GM18951 (cell line): ENCODE measurements at regions not wholly inside any gene's neighbourhood (a gene's known extent, or its start where the extent isn't known, plus 50 kb on each side); places are given as distances from the start of the nearest gene placed in this dataset.

ENCODE experiments used
- POLR2A ChIP-seq: IDR thresholded peaks from 4 replicates; pipeline ENCODE4 v1.6.1; 2011; ENCODE audit warnings: mild to moderate bottlenecking; ENCODE audit not compliant: insufficient read length, insufficient read depth; ENCODE audit errors: extremely low read depth
- in situ Hi-C: fragments of 300-500 bp; cut with MboI; formaldehyde crosslinking; loops from one replicate; pipeline ENCODE4 v1.12.0; 2022; ENCODE audit warnings: low sequenced_read_pairs, mixed read lengths, inconsistent platforms; ENCODE audit not compliant: unreplicated experiment

DNA sequence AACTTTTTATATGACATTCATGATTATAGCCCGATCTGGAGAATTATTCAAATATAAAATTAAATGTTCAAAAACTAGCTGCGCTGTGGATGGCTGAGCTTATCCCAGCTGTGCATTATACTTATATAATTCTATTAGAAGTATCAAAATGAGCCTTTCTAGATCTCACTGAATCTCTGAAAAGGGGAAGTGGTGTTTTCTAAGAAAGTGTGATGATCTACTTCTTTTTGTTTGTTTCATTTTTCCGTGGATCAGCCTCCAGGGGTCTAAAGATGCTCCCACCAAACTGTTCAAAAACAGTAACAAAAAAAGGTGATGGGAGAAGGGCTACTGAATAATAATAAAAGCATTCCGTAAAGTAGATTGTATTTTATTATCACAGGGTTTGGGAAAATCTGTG is 411.3 kb upstream of the PSMD7 start:
- in situ Hi-C loops = loop anchor here (25.0 kb wide), 1 partner anchor 798 kb away; no protein-coding TSS in a partner anchor
- TF ChIP-seq POLR2A = no peak

DNA sequence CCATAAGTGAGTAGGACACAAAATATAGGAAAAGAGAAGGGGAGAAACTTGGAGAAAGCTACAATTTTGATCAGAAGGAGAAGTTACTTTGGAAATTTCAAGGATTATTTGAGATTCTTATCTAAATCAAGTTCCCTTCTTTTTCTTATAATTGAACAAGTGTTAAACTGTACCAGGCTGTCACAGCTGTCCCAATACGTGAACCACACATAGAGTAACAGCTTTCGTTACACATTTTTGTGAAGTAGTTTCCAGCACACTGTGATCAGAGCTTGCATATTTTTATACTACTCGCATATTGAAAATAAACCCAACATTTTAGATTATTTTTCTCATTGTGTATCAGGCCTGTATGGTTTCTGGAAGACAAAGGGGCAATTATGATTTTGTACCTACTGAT is 412.8 kb upstream of the PSMD7 start:
- in situ Hi-C loops = loop anchor here (25.0 kb wide), 1 partner anchor 797 kb away; no protein-coding TSS in a partner anchor
- no peak for TF ChIP-seq POLR2A

DNA sequence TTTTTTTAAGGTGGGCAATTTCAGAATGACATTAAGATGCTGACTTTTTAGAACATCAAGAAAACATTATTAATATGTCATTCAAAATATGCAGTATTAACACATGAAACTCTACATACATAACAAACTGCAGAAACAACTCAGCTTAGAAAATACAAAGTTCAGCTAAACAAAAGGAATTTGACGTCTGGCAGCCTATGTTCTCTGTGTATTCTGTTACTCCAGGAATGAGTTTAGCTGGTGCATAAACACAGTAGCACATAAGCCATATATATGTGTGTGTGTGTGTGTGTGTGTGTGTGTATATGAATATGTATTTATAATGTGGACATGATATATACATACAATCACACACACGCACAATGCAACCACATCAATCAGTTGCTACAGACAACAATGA is 413.5 kb upstream of the PSMD7 start:
- in situ Hi-C loops = loop anchor here (25.0 kb wide), 1 partner anchor 796 kb away; no protein-coding TSS in a partner anchor
- no peak for TF ChIP-seq POLR2A

DNA sequence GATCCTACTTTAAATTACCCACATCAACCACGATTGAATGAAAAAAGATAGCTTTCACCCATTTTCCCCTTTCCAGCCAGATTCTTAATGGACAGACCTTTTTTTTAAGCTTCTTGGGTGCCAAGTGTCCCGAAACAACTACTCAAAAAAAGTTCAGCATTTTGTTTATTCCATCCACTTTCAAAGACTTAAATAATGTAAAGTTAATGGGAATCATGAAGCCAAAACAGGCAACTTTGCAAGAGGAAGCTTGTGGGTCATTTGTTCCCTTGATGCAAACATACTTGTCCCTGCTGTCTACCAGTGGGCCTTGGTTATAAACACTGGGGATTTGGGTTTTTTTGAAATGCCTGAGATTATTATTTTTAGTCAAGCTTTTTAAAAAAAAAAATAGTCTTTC is 414.0 kb upstream of the PSMD7 start:
- in situ Hi-C loops = loop anchor here (25.0 kb wide), 1 partner anchor 795 kb away; no protein-coding TSS in a partner anchor
- TF ChIP-seq POLR2A = no peak

DNA sequence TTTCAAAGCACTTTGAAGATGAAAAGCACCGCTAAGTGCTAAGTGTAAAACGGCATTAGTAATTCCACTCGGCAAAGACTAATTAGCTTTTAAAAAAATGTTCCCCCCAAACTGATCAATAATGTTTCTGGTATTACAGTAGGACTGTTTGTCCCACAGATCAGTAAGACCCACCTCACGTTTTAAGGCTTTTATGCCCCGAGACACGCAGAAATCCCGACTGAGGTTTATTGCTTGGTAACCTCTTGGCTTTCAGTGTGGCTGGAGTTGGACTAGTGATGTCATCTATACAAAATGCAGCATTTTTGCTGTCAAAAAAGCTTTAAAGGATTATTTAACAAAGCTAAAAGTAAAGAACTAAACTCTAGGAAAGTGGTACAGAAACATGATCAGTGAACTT is 414.6 kb upstream of the PSMD7 start:
- TF ChIP-seq POLR2A = no peak
- in situ Hi-C loops = loop anchor here (25.0 kb wide), 1 partner anchor 795 kb away; no protein-coding TSS in a partner anchor

DNA sequence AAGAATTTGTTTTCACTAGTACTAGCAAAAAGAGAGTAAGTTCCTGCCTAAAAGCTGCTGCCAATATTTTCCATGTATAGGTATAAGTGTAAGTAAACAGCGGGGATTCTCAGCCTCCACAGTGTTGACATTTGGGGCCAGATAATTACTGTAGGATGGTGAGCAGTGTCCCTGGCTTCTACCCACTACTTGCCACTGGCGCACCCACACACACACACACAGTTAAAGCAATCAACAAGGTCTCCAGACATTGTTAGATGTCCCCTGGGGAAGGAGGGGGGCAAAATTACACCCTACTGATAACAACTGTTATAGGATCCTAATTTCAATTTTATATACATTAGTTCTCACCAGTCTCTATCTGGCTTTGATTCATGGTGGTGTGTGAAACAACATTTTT is 417.0 kb upstream of the PSMD7 start:
- in situ Hi-C loops = loop anchor here (25.0 kb wide), 1 partner anchor 792 kb away; no protein-coding TSS in a partner anchor
- no peak for TF ChIP-seq POLR2A

DNA sequence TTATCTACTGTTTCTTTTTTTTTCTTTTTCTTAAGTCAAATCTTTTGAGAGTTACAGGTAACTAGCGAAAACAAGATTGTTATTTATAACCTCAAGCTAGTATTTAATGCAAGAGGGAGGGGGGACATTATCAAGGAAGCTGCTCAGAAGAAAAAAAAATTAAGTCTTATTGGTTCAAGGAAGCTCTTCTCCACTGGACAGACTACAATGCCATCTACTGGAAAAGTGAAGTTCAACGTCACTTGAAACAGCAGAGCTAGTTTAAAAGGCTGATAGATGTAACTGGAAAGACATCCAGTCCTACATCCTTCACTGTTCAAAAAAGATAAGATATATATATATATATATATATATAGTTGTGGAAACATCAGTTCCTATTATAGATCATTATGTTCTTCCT is 418.0 kb upstream of the PSMD7 start:
- TF ChIP-seq POLR2A = no peak
- in situ Hi-C loops = loop anchor here (25.0 kb wide), 1 partner anchor 791 kb away; no protein-coding TSS in a partner anchor

DNA sequence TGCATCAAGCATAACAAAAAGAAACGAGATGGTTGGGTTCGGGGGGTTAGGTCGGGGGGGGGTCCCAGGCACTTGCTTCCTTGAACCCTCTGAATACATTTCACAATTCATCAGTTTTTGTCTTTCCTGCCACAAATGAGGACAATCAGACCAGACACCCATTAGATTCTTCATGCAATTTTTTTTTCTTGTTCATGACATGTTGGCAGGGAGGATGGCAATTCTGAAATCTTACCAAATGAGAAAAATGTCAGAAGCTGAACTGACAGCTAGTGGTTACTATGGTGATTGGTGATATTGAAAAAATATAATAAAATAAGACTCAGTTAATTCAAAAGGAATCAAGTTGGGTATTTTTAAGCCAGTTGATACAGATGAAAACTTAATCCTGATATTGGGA is 419.5 kb upstream of the PSMD7 start:
- in situ Hi-C loops = loop anchor here (25.0 kb wide), 1 partner anchor 790 kb away; no protein-coding TSS in a partner anchor
- no peak for TF ChIP-seq POLR2A

DNA sequence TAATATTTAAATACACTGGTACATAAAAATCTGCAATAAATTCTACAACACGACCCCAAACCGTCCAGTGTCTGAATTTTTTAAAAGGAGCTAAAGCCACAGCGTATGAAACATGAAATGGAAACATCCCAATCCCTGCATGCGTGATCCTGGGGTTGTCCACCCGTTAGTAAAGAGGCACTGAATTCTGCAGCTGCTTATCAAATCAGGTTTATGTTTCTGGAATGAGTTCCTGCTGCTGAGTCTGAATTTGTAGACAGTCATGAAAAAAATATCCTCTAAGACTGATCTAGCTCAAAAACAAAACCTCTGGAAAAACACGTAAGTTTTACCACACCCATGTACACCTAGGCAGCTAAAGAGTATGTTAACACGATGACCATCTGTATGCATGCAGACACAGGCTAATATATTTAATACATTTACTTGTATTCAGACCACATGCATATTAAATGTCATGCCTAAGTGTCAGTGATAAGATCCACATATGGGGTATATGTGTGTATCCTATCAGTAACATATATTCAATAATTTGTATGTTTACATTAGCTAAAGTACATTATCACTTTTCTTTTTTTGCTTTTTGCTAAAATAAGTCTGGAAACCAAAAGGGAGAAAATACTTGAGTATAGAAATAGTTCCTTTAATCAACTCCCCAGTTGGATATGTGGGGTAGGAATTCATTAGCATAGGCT is 420.5 kb upstream of the PSMD7 start:
- in situ Hi-C loops = loop anchor here (25.0 kb wide), 1 partner anchor 789 kb away; no protein-coding TSS in a partner anchor
- TF ChIP-seq POLR2A = no peak

DNA sequence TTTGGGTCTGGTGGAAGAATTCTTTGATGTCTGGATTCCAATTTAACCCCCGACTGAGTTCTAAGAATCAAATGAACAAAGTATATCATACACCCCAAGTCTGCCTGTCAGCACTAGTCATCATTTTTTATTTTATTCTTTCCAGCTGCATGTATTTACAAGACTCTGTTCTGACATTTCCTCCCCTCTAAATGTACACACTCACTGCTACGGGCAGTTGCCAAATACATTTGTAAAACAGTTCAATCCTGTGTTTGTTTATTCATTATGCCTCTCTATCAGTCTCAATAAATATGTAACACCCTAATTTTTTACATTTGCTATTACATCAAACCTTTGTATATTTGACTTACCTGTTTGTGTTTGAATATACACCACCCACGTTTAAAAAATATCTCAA is 422.3 kb upstream of the PSMD7 start:
- no peak for TF ChIP-seq POLR2A
- in situ Hi-C loops = no loop called here

DNA sequence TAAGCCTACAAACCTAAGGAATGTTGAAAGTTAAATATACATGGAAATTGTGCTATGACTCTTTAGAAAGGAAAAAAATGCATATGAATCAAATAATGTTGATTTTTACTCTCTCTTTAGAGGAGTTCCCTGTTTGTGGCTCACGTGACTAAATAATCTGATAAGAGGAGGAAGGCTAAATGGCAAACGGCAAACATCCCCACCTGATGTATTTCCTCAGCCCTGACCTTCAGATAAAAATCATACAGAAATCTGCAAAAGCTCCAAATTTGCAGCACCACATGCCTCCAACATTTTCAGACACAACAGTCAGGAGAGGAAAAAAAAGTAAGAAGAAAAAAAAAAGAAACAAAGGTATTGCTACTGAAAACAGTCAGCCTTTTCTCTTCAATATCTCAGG is 423.0 kb upstream of the PSMD7 start:
- in situ Hi-C loops = no loop called here
- TF ChIP-seq POLR2A = no peak

DNA sequence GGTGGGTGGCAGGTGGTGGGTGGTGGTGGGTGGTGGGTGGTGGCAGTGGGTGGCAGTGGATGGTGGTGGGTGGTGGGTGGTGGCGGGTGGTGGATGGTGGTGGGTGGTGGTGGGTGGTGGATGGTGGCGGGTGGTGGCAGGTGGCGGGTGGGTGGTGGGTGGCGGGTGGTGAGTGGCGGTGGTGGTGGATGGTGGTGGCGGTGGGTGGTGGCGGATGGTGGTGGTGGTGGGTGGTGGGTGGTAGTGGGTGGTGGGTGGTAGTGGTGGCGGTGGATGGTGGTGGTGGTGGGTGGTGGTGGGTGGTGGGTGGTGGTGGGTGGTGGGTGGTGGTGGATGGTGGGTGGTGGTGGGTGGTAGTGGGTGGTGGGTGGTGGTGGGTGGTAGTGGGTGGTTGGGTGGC is 423.8 kb upstream of the PSMD7 start:
- no peak for TF ChIP-seq POLR2A
- in situ Hi-C loops = no loop called here

DNA sequence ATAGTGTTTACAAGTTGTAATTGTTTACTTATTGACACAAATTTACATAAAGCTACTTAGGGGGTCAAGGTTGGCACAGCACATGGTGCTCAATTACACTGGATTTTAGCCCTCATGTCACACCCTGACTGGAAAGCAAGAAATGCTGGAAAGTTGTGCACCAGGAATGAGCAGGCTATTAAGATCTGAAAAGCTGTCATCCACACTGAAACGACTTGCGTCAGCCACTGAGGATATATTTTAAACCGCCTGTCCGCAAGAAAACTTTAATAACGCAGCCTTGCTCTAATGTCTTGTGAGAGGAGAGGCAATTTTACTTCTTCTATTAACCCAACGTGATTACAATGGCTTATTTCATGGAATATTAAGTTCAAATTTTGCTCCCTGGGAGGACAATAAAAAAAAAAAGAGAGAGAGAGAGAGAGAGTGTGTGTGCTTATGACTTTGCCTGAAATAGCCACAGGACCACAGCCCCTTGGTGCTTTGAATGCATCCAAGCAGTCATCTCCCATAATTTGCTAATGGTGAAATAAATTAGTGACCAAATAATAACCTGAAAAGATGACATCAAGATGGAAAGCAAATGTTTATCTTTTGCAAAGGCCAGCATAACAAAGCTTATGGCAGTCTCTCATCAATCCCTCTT is 425.4 kb upstream of the PSMD7 start:
- in situ Hi-C loops = no loop called here
- no peak for TF ChIP-seq POLR2A

DNA sequence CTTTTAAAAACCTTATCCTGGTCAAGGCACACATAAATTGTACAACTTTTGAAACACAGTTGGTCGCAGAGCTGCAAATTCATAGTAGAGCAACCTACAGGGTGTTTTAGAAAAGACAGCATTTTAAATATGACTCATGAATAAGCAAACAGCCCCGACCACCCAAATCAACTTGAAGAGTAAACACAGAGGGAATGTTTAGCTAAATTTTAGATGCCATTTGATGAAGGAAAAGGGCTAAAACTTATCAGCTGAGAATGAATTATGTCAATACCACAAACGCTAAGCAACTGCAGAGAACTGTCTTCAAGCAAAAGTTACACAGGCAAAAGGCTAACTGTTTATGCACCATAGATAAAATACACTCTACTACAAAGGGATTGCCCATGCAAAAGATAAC is 427.5 kb upstream of the PSMD7 start:
- in situ Hi-C loops = no loop called here
- TF ChIP-seq POLR2A = no peak

DNA sequence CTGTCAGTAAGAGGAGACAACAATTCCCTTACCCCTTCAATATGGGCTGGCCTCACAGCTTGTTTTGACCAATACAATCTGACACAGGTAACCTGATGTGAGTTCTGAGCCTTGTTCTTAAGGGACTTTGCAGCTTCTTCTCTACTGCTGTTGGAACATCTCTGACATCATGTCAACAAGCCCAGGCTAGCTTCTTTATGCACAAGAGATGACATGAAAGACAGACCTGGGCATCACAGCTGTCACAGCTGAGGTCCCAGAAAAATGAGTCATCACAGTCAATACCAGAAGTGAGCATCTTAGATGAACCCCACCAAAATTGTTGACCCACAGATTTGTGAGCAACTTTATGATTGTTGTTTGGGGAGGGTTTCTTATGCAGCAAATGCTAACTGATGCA is 431.7 kb upstream of the PSMD7 start:
- TF ChIP-seq POLR2A = no peak
- in situ Hi-C loops = no loop called here
